DMS53 treated with DMSO at 0.1 percent for 48 hours (cell line): ENCODE measurements at regions not wholly inside any gene's neighbourhood (a gene's known extent, or its start where the extent isn't known, plus 50 kb on each side); places are given as distances from the start of the nearest gene placed in this dataset.
A peak's percentile ranks its signal among the peaks of the same experiment; 100 is the strongest.

Experiments used
- DNase-seq: peaks from one replicate; lab custom pipeline; 2025; ENCODE audit not compliant: unreplicated experiment; lab: John Stamatoyannopoulos, UW

DNA sequence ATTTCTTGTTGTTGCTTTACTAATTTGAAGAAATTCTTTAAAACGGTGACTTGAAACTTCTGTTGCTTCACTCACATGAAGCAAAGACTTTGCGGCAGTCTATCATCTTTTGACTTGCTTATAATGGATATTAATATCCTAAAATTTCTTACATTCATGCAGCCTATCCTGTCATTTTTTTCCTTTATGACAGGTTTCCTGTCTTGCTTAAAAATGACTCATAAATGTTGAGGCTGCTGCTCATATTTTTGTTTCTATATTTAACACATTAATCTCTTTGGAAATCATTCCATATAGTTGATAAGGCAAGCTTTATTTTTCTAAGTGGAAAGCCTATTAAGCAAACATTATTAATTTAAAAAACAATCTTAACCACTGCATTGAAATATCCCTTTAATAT is 176.6 kb upstream of the GALNTL6 start:
- no peak for DNase-seq

DNA sequence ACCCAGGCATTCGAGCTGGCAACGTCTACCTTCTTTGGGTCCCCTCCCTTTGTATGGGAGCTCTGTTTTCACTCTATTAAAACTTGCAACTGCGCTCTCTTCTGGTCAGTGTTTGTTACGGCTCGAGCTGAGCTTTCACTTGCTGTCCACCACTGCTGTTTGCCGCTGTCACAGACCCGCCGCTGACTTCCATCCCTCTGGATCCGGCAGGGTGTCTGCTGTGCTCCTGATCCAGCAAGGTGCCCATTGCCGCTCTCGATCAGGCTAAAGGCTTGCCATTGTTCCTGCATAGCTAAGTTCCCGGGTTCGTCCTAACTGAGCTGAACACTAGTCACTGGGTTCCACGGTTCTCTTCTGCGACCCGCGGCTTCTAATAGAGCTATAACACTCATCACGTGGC is 183.5 kb upstream of the GALNTL6 start:
- peak; percentile 62 for DNase-seq

DNA sequence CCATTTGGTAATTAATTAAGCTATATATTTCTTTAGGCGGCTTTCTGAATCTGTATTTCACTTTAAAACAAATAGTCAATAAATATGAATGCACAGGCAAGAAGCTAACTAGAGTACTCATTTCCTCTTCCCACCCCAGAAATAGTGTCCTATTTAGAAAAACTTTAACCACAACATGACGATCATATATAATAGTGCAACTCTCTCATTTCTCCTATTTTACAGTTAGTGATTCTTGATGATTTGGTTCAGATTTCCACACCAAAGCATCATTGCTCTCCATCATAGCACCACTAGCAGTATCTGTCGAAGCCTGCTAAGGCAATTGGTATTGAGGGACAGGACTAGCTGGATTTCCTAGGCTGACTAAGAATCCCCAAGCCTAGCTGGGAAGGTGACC is 184.0 kb upstream of the GALNTL6 start:
- peak; percentile 1 for DNase-seq

DNA sequence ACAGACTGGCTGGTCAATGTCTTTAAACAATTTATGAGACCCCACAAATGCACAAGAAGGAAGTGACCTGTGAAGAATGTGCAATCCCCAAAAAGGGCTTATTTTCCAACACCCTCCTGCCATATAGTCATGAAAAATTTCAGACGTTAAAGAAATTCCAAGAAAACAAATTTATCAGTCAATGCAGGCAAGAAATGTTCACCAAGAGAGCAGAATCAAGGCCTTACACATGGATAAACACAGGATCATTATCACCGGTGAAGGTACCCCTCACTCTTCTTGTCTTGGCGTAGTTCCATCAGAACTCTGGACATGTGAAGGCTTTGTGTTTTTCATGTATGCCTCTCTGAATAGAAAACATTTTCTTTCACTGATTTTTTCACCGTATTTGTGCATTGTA is 186.7 kb upstream of the GALNTL6 start:
- no peak for DNase-seq

DNA sequence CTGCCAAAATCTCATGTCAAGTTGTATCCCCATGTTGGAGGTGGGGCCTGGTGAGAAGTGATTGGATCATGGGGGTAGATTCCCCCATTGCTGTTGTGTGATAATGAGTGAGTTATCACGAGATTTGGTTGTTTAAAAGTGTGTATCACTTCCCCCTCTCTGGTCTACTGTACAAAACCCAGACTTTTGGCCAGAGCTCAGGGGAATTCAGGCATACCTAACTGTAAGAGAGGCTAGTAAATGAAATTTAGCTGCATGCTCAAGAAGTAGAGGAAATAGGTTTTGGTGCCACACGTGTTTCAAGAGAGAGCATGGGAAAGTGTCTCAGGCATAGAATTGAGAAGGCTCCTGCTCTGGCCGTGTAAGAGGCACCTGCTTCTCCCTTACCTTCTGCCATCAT is 190.5 kb upstream of the GALNTL6 start:
- no peak for DNase-seq

DNA sequence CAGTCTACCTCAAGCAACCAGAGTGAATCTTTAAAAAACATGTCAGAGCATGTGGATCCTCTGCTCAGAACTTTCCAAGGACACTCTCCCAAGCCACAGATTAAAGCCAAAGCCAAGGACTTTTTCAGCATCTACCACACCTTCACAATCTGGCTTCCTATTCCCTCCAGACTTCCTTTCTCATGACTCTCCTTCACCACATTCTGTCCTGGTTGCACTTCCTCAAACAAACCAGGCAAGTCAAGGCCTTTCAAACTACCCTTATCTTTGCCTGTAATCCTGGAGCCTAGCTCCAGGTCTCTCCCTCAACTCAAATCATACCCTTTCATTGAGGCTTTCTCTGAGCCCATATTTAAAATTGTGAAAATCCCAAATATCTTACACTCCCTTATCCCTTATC is 191.6 kb upstream of the GALNTL6 start:
- no peak for DNase-seq

DNA sequence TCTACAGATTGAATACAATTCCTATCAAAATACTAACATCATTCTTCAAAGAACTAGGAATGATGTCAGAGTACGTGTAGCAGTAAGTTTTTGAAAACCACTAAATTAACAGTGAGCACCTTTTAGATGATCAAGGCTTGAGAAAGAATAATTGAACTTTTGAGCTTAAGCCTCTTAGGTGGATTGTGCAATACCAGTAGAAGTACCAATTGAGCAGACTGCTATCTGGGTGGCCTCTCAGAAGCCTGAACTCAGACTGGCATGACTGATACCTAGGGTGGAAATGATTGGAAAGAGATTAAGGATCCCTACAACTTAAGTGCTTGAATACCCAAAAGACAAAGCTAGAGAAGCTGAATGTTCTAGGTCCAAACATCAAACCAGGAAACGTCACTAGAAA is 200.3 kb upstream of the GALNTL6 start:
- DNase-seq, result no peak

DNA sequence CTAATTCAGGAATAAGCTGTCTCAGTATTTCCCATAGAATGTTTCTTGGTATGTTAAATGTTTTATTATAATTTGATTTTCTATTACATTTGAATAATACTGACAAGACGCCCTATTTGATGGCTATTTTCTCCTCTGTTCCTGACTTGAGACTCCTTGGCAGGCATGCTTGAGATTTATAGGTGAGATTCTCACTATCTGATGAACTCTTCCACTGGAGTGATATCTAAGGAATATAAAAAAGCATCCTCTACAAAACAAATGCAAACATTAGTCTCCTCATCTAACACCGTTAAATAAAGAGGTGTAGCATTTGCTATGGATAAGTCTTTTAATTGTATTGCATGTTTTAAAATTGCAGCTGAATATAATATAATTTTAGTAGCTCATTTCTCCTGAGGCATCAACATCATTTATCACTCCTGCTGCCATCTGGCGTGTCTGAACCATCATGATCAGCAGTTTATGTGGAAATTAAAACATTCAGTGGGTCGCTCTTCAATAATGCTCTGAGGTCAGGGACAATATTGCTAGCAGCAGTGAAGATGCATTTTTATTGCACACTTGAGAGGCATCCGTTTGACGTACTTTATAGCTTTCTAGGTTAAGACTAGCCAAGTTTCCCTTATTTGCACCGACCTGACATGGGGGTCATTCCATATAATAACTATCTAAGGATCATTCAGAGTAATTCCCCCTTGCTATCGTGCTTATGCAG is 210.4 kb upstream of the GALNTL6 start:
- DNase-seq, result no peak

DNA sequence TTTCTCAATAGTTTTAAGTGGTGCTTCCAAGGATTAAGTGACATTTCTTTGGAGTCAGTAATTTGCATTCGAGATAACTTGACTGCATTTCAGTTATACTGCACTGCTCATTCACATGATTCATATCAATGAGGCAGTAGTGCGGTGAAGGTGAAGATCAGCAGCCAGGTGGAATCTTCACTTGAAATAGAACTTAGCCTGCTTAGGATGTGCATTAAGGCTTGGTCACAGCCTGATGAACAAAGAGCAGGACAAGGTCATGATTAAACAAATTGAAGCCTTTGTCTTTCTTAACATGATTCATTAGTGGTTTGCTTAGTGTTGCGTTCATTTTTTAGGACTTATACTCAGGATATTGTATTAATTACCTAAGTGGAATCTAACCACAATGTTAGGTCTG is 212.1 kb upstream of the GALNTL6 start:
- no peak for DNase-seq

DNA sequence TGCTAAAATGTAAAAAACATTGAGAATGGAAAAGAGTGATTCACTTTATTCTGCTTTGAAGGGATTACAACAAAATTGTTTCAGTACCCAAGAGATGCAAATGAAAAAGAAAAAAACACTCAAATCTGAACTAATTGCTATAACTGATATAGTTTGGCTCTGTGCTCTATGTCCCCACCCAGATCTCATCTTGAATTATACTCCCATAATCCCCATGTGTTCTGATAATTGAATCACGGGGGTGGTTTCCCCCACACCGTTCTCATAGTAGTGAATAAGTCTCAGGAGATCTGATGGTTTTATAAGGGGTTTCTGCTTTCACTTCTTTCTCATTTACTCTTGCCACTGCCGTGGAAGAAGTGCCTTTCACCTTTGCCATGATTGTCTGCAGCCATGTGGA is 213.6 kb upstream of the GALNTL6 start:
- no peak for DNase-seq

DNA sequence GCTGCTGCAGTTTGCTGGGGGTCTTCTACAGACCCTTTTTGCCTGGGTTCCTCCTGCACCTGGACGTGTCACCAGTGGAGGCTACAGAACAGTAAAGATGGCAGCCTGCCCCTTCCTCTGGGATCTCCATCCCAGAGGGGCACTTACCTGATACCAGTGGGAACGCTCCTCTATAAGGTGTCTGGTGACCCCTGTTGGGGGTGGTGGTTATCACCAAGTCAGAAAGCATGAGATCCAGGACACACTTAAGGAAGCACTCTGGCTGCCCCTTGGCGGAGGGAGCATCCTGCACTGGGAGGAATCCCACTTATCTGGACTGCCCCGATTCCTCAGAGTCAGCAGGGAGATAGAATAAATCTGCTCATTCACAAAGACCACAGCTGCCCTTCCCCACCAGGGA is 218.9 kb upstream of the GALNTL6 start:
- DNase-seq, result no peak

DNA sequence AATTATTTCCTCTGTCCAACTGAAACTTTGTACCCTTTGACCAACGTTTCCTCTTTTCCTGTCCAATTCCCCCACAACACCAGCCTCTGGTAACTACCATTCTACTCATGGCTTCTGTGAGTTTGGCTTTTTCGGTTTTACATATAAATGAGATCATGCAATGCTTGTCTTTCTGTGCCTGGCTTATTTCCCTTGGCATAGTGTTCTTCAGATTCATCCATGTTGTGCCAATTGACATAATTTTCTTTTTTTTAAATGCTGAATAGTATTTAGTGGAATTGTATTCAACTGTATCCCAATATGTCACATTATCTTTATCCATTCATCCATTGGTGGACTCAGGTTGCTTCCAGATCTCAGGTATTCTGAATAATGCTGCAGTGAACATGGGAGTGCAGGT is 222.5 kb upstream of the GALNTL6 start:
- no peak for DNase-seq

DNA sequence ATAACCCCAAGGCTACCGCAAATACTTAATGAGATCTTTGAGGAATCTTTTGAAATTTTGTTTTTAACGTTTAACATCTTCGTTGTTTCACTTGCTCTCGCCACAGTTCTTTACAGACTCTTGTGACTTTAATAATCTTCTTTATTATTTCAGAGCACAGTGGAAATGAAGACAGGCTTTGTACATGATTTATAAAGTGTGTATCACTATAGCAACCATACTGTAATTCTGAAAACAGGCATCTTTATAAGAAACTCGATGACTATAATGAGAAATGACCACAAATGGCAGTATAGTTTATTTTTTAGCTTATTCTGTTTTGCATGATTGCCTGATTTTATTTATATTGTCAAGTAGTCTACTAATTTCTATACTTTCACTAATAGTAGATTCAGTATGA is 224.4 kb upstream of the GALNTL6 start:
- no peak for DNase-seq

DNA sequence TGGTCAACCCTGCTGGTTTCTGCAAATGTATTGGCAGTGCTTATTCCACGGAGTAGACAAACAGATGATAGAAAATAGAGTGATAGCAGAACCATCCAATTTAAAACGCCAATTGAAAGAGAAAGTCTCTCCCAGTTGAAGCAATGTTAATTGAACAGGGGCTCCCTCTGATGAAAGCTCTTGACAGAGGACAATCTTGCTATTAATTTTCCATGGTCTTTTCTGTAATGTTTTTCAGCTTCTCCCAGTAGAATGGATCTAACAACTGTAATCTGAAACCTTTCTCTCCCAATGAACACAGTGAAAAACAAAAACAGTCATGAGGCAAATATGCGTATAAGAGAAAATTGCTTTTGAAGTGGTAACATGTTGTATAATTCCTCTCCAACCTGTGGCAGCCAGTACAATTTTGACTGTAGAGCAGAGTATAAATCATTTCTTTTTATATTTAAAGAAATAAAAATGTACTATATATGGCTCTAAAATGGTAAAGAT is 225.1 kb upstream of the GALNTL6 start:
- no peak for DNase-seq

DNA sequence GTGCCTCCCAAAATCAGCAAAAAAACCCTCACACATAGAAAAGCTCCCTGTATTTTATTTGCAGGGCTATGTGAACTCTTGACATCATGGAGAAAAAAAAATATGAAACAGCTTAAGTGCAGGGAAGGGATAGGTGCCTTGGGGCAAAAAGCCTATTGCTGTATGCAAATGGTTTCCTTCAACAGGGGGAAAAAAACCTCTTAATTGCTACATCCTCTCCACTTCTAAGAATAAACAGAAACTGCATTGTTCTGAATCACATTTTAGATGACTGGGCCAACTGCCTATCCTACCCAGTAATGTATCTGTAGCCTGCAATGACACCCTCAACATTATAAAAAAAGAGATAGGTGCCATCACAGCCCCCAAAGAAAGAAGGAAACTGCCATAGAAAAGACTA is 229.4 kb upstream of the GALNTL6 start:
- DNase-seq, result no peak

DNA sequence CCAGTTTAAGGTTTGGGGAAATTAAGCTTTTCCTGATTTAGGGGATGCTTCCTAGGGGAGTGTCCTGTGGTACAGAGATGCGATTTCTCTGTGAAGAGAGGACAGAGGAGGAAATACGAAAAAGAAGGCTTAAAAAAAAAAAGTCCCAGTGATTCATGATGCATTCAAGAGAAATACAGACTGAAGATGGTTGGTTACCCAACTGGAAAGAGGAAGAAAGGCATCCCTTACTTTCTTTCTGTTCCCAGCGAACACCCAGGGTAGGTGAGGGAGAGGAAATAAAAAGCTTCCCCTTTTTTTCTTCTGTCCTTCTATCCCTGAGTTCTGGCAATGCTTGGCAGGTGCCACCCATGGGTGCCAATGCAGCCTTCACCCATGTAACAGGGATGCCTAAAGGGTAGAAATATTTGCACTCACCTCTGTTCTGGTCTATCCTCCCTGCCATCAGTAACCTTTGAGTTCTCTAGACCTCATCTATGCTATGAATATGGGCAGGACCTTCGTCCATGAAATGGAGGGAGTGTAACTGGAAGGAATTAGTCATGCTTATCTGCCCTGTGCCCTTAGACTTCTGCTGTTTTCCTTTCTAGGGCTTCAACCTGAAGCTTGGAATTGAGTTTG is 230.1 kb upstream of the GALNTL6 start:
- no peak for DNase-seq

DNA sequence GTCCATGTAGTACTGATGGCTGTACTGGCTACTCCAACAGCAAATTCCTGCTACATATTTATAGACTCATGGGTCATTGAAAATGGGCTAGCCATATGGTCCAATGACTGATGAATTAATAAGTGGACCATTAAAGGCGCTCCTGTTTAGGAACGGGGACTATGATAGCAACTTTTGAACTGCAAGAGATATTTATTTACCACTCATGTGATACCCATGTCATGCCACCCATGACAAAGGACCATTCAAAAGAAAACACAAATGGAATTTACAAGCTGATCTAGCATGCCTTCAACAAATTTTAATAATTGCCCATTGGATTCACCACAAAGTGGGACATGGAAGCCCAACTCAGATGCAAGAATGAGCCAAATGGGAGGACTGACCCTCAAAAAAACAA is 240.0 kb upstream of the GALNTL6 start:
- no peak for DNase-seq

DNA sequence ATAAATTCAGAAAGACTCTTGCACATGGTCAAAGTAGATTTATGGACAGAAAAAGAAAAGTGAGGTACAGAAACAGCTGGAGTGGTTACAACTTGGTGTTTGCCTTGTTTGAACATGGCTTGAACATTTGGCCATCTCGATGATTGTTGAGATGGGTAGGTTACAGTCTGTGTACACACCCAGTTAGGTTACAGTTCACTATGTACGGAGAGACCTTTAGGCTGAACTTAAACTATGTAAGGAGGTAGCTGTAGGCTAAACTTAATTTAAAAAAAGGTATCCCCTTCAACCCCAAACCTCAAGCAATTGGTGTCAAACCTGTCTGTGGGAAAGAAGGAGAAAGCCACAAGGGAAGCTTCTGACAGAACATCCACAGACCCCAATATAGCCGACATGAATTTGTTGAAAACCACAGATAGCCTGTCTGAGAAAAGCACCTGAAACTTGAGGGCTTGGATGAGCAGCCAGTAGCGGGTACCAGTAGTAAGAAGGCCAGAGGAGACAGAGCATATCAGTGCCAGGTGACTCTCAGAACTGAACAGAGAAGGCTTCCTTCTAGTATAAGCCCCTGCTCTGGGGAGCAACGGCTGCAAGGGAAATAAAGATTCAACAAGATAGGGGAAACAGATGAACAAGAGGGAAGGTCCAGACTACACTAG is 247.9 kb upstream of the GALNTL6 start:
- no peak for DNase-seq

DNA sequence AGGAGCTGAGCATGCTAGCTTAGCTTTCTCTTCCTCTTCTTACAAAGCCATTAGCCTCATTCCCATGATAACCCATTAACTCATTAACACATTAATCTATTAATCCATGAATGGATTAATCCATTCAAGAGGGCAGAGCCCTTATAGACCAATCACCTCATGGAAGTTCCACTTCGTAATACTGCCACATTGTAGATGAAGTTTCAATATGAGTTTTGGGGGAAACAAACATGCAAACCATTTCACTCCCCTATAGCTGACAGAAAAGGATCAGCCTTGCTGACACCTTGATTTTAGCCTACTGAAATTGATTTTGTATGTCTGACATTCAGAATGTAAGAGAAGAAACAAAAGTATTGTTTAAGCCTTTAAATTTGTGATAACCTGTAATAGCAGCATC is 251.8 kb upstream of the GALNTL6 start:
- DNase-seq, result no peak

DNA sequence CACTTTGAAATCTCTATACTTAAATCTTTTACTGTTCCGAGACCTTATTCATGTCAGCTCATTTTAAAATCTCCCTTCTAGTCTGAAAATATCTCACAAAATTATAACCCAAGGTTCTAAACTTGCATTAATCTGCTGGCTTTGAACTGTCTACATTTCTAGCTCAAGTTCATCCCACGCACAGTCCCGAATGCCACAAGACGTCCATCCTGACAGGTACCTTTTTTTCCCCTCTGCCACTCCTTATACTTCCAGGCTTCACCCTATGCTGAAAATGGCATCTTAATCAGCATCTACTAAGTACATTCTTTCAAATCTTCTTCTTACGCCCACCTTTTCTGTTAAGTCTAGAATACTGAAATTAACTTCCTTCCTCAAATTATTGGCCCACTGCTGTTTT is 259.2 kb upstream of the GALNTL6 start:
- DNase-seq, result no peak

DNA sequence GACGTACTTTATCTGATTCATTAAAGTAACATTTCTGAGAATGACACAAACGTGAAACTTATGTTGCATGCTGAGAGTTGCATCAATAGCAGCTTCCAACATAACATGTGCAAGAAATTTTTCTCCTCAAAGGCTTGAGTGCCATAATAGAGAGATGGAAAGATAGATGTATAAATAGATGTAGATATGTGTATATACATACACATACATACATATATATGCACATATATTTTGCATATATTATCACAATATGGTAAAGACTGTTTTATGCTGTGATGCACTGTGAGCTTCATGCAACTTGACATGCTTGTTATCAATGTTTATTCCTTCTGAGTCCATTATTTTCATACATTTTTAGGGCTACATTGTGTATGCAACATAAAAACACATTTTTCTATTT is 270.6 kb upstream of the GALNTL6 start:
- no peak for DNase-seq

DNA sequence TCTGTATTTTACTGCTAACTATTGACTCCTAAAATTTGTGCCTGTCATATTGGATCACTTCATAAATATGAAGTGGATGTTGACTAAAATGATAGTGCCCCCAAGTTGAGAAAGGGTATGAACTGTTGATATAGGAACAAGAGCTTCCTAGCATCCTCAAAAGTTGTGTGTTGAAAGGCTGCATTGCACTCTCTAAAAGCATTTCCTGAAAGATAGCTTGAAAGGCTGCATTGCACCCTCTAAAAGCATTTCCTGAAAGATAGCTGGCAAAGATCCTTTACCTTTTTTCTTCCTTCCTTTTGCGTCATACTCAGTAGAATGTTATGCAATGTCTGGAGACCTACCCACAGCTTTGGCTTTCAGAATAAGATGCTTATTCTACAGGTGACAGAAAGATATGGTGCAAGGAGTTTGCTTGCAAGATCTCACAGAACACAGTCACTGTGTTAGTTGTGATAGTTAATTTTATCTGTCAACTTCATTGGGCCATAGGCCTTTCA is 274.6 kb upstream of the GALNTL6 start:
- DNase-seq, result no peak
